ENCODE measurements at regions not wholly inside any gene's neighbourhood (a gene's known extent, or its start where the extent isn't known, plus 50 kb on each side); places are given as distances from the start of the nearest gene placed in this dataset.

DNA sequence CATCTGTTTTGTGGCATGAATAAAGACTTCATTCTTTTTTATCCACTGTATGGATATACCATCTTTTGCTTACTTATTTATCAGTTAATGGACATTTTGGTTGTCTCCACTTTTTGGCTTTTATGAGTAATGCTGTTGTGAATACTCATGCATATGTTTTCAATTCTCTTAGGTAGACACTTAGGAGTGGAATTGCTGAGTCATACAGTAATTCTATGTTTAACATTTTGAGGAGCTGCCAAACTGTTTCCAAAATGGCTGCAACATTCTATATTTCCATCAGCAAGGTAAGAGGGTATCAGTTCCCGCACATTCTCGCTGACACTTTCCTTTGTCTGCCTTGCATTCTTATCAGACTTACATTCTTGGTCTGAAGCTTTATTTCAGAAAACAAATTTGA lies 191.1 kb downstream of the WNT5A start:
- H3K4me3 ChIP-seq (ENCODE audit: low read length in 2 of 2), result no peak overlapping the region
- H3K27me3 ChIP-seq (ENCODE audit: control insufficient read depth in 3 of 3, insufficient read depth in 3 of 3, low read depth in 1 of 3, low read length in 3 of 3), result no peaks in the 10 kb centered on the region
- H3K18ac ChIP-seq (ENCODE audit: low read length), result no peak overlapping the region
- no peaks in the 10 kb centered on the region for H3K36me3 ChIP-seq (replicated peaks in 1 of 2; ENCODE audit: control insufficient read depth in 2 of 2, insufficient read depth in 2 of 2, low read length in 2 of 2)
- no peak overlapping the region for H3K4ac ChIP-seq (ENCODE audit: low read length)
- H3K14ac ChIP-seq (ENCODE audit: low read length), result no peak overlapping the region
- peaks cover 1 to 7% of the 10 kb centered on the region in 2 donors for H3K9me3 ChIP-seq (replicated peaks in 1 of 2; ENCODE audit: control insufficient read depth in 2 of 2, insufficient read depth in 1 of 2, low read depth in 1 of 2, low read length in 2 of 2)
- H2BK12ac ChIP-seq (ENCODE audit: low read length), result no peak overlapping the region
- H3K27ac ChIP-seq (replicated peaks; ENCODE audit: low read length), result no peak overlapping the region
- H2BK120ac ChIP-seq (ENCODE audit: low read depth, low read length), result no peak overlapping the region
- no peak for DNase-seq (ENCODE audit: low spot score)
- H3K4me1 ChIP-seq (ENCODE audit: control insufficient read depth in 2 of 2, insufficient read depth in 1 of 2, low read depth in 1 of 2, low read length in 2 of 2), result peaks cover 0 to 2% of the 10 kb centered on the region in 2 donors
- H3K23ac ChIP-seq (ENCODE audit: low read depth, low read length, poor library complexity), result no peak overlapping the region
- no peak overlapping the region for H3K9ac ChIP-seq (ENCODE audit: low read depth, low read length, poor library complexity)
- no peak overlapping the region for H2AFZ ChIP-seq (ENCODE audit: low read length)
- no peaks in the 10 kb centered on the region for H3K79me1 ChIP-seq (ENCODE audit: low read depth, low read length)
- no peak overlapping the region for H2BK15ac ChIP-seq (ENCODE audit: low read length)
- no CpG with 5 or more reads among the region's 2 CpGs for WGBS, 2 donors (ENCODE audit: extremely low coverage in 2 of 2, insufficient read length in 2 of 2, insufficient replicate concordance in 1 of 2)
- H4K91ac ChIP-seq (ENCODE audit: low read depth, low read length, poor library complexity), result no peak overlapping the region
- no peak overlapping the region for H4K8ac ChIP-seq (ENCODE audit: low read depth, low read length)
- H3K4me2 ChIP-seq (ENCODE audit: insufficient read depth, low read length, poor library complexity, severe bottlenecking), result no peak overlapping the region
- H2AK5ac ChIP-seq (ENCODE audit: low read depth, low read length), result no peak overlapping the region
- H2BK5ac ChIP-seq (ENCODE audit: low read length), result no peak overlapping the region

DNA sequence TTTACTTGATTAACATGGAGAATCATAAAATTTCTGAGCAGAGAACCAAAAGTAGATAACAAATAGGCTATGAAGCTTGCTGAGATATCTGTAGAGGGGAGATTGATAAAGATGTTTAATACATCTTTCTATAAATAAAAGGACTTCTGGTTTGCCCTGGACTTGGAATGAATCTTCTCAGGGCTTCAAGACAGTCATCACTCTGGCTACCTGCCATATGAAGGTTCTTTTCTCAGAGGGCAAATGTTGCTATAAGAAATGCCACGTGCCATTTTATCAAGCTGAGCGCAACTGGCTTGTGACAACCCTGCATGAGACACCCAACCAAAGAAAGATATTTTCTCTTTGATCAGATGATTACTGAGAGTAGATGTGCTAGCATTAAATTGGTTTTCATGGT lies 192.5 kb downstream of the WNT5A start:
- Histone ChIP-seq H3K23ac (ENCODE audit: low read depth, low read length, poor library complexity) (no peak overlapping the region), H2BK12ac (ENCODE audit: low read length) (no peak overlapping the region), H4K91ac (ENCODE audit: low read depth, low read length, poor library complexity) (no peak overlapping the region), H3K27me3 (ENCODE audit: control insufficient read depth in 3 of 3, insufficient read depth in 3 of 3, low read depth in 1 of 3, low read length in 3 of 3) (no peaks in the 10 kb centered on the region), H3K27ac (replicated peaks; ENCODE audit: low read length) (no peak overlapping the region), H3K9ac (ENCODE audit: low read depth, low read length, poor library complexity) (no peak overlapping the region), H2BK15ac (ENCODE audit: low read length) (no peak overlapping the region), H4K8ac (ENCODE audit: low read depth, low read length) (no peak overlapping the region), H2AK5ac (ENCODE audit: low read depth, low read length) (no peak overlapping the region), H2BK120ac (ENCODE audit: low read depth, low read length) (no peak overlapping the region), H3K4ac (ENCODE audit: low read length) (no peak overlapping the region), H3K4me1 (ENCODE audit: control insufficient read depth in 2 of 2, insufficient read depth in 1 of 2, low read depth in 1 of 2, low read length in 2 of 2) (peaks cover 0 to 2% of the 10 kb centered on the region in 2 donors), H3K4me2 (ENCODE audit: insufficient read depth, low read length, poor library complexity, severe bottlenecking) (no peak overlapping the region), H3K9me3 (replicated peaks in 1 of 2; ENCODE audit: control insufficient read depth in 2 of 2, insufficient read depth in 1 of 2, low read depth in 1 of 2, low read length in 2 of 2) (peaks cover 1 to 7% of the 10 kb centered on the region in 2 donors), H3K14ac (ENCODE audit: low read length) (no peak overlapping the region), H3K4me3 (ENCODE audit: low read length in 2 of 2) (no peak overlapping the region), H2BK5ac (ENCODE audit: low read length) (no peak overlapping the region), H3K18ac (ENCODE audit: low read length) (no peak overlapping the region), H3K79me1 (ENCODE audit: low read depth, low read length) (no peaks in the 10 kb centered on the region), H3K36me3 (replicated peaks in 1 of 2; ENCODE audit: control insufficient read depth in 2 of 2, insufficient read depth in 2 of 2, low read length in 2 of 2) (no peaks in the 10 kb centered on the region), H2AFZ (ENCODE audit: low read length) (no peak overlapping the region)
- WGBS, 2 donors (ENCODE audit: extremely low coverage in 2 of 2, insufficient read length in 2 of 2, insufficient replicate concordance in 1 of 2), result no CpG with 5 or more reads among the region's 2 CpGs
- no peak for DNase-seq (ENCODE audit: low spot score)

DNA sequence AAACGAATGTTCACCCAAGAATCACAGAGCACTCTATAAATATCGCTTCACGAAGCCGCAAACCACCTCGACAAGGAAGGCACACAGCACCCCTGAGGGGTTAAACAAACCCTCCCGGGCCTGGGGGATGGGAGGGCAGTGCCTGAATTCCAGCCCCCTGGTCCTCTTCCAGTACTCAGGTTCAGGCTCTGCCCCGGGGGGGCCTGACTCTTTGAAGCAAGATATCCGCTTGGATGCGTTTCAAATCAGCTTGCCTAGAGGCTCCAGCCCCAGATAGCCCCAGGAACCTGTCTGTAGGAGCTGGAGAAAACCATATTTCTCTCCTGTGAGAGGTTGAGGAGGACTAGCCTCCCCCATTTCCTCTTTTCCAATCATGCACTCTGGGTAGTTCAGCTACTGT lies 194.7 kb downstream of the WNT5A start:
- Histone ChIP-seq H3K79me1 (ENCODE audit: low read depth, low read length) (no peaks in the 10 kb centered on the region), H3K4me2 (ENCODE audit: insufficient read depth, low read length, poor library complexity, severe bottlenecking) (no peak overlapping the region), H2BK15ac (ENCODE audit: low read length) (no peak overlapping the region), H3K36me3 (replicated peaks in 1 of 2; ENCODE audit: control insufficient read depth in 2 of 2, insufficient read depth in 2 of 2, low read length in 2 of 2) (no peaks in the 10 kb centered on the region), H2BK5ac (ENCODE audit: low read length) (no peak overlapping the region), H2AFZ (ENCODE audit: low read length) (peak overlapping the region; percentile 71), H3K18ac (ENCODE audit: low read length) (no peak overlapping the region), H3K27me3 (ENCODE audit: control insufficient read depth in 3 of 3, insufficient read depth in 3 of 3, low read depth in 1 of 3, low read length in 3 of 3) (no peaks in the 10 kb centered on the region), H3K14ac (ENCODE audit: low read length) (no peak overlapping the region), H2AK5ac (ENCODE audit: low read depth, low read length) (no peak overlapping the region), H3K4me1 (ENCODE audit: control insufficient read depth in 2 of 2, insufficient read depth in 1 of 2, low read depth in 1 of 2, low read length in 2 of 2) (peaks cover 2 to 13% of the 10 kb centered on the region in 2 donors), H2BK120ac (ENCODE audit: low read depth, low read length) (no peak overlapping the region), H3K9me3 (replicated peaks in 1 of 2; ENCODE audit: control insufficient read depth in 2 of 2, insufficient read depth in 1 of 2, low read depth in 1 of 2, low read length in 2 of 2) (no peaks in the 10 kb centered on the region), H3K9ac (ENCODE audit: low read depth, low read length, poor library complexity) (no peak overlapping the region), H3K4ac (ENCODE audit: low read length) (no peak overlapping the region), H4K91ac (ENCODE audit: low read depth, low read length, poor library complexity) (no peak overlapping the region), H3K27ac (replicated peaks; ENCODE audit: low read length) (no peak overlapping the region), H3K23ac (ENCODE audit: low read depth, low read length, poor library complexity) (no peak overlapping the region), H4K8ac (ENCODE audit: low read depth, low read length) (no peak overlapping the region), H3K4me3 (ENCODE audit: low read length in 2 of 2) (no peak overlapping the region), H2BK12ac (ENCODE audit: low read length) (no peak overlapping the region)
- no peak for DNase-seq (ENCODE audit: low spot score)
- no CpG with 5 or more reads among the region's 9 CpGs for WGBS, 2 donors (ENCODE audit: extremely low coverage in 2 of 2, insufficient read length in 2 of 2, insufficient replicate concordance in 1 of 2)

DNA sequence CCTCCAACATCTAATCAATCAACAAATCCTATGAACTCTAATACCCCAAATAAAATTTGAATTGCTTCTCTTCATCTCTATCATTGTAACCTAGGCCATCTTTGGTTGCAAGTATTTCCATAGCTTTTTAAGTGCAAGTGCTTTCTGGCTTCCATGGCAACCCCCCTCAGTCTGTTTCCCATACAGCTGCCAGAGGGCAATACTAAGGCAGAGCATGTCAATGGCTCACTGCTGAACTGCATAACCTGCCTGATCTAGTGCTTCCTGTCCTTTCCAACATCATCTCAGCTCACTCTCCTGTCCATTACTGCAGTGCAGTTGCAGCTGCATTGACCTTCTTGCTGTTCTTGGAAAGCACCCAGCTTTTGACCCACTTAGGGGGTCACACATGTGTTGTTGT lies 198.4 kb downstream of the WNT5A start:
- Histone ChIP-seq H3K27me3 (ENCODE audit: control insufficient read depth in 3 of 3, insufficient read depth in 3 of 3, low read depth in 1 of 3, low read length in 3 of 3) (no peaks in the 10 kb centered on the region), H2BK5ac (ENCODE audit: low read length) (no peak overlapping the region), H2BK120ac (ENCODE audit: low read depth, low read length) (no peak overlapping the region), H3K14ac (ENCODE audit: low read length) (no peak overlapping the region), H2BK15ac (ENCODE audit: low read length) (no peak overlapping the region), H3K4me1 (ENCODE audit: control insufficient read depth in 2 of 2, insufficient read depth in 1 of 2, low read depth in 1 of 2, low read length in 2 of 2) (peaks cover 2 to 13% of the 10 kb centered on the region in 2 donors), H3K9me3 (replicated peaks in 1 of 2; ENCODE audit: control insufficient read depth in 2 of 2, insufficient read depth in 1 of 2, low read depth in 1 of 2, low read length in 2 of 2) (peaks cover 0 to 3% of the 10 kb centered on the region in 2 donors), H3K9ac (ENCODE audit: low read depth, low read length, poor library complexity) (no peak overlapping the region), H2AFZ (ENCODE audit: low read length) (peak overlapping the region; percentile 5), H3K27ac (replicated peaks; ENCODE audit: low read length) (no peak overlapping the region), H4K91ac (ENCODE audit: low read depth, low read length, poor library complexity) (no peak overlapping the region), H3K79me1 (ENCODE audit: low read depth, low read length) (no peaks in the 10 kb centered on the region), H2BK12ac (ENCODE audit: low read length) (no peak overlapping the region), H3K36me3 (replicated peaks in 1 of 2; ENCODE audit: control insufficient read depth in 2 of 2, insufficient read depth in 2 of 2, low read length in 2 of 2) (no peaks in the 10 kb centered on the region), H4K8ac (ENCODE audit: low read depth, low read length) (no peak overlapping the region), H2AK5ac (ENCODE audit: low read depth, low read length) (no peak overlapping the region), H3K23ac (ENCODE audit: low read depth, low read length, poor library complexity) (no peak overlapping the region), H3K4ac (ENCODE audit: low read length) (no peak overlapping the region), H3K4me2 (ENCODE audit: insufficient read depth, low read length, poor library complexity, severe bottlenecking) (no peak overlapping the region), H3K4me3 (ENCODE audit: low read length in 2 of 2) (no peak overlapping the region), H3K18ac (ENCODE audit: low read length) (no peak overlapping the region)
- no peak for DNase-seq (ENCODE audit: low spot score)

Measured in neuronal stem cell (in vitro differentiated cells).